GM19463 (cell line): ENCODE measurements at regions not wholly inside any gene's neighbourhood (a gene's known extent, or its start where the extent isn't known, plus 50 kb on each side); places are given as distances from the start of the nearest gene placed in this dataset.

Source experiments
- ATAC-seq: cut with Tn5 transposase; IDR thresholded peaks from one replicate; pipeline ENCODE4 v1.9.1; 2021; ENCODE audit warnings: mild to moderate bottlenecking, moderate library complexity; ENCODE audit not compliant: unreplicated experiment

DNA sequence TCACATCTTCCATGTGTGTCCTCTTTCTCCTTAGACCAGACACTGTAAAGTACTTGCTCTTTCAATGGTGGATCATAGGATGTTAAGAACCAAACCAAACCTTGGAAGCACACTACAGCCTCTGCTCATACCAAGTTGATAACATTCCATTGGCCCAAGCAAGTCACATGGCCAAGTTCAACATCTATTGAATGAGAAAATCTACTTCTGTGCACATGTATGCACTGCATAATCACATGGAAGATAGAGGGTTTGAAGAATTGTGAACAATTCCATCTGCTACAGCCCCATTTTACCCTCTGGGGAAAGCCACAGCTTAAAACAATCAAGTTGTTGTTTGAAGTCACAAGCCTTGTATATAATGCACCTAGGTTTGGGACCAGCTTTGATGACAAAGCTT is 68.2 kb downstream of the MFAP3 start:
- no peak for ATAC-seq

DNA sequence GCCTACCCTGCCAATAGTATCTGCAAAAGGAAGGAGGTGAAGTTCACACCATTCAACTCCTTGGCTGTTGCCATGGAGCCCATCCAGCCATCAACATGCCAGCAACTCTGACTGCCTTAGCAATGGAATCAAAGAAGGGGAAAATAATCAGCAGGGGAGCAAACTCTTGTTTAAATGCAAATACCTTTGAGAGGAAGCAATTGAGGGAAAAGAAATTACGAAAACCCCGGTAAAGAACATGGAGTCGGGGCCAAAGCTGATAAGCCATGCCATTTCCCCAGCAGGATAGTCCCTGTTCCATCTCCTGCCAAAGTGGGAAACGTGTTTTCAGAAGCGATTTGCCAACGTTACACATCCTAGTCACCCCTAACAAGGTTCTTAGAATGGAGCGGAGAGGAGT is 69.0 kb downstream of the MFAP3 start:
- no peak for ATAC-seq

DNA sequence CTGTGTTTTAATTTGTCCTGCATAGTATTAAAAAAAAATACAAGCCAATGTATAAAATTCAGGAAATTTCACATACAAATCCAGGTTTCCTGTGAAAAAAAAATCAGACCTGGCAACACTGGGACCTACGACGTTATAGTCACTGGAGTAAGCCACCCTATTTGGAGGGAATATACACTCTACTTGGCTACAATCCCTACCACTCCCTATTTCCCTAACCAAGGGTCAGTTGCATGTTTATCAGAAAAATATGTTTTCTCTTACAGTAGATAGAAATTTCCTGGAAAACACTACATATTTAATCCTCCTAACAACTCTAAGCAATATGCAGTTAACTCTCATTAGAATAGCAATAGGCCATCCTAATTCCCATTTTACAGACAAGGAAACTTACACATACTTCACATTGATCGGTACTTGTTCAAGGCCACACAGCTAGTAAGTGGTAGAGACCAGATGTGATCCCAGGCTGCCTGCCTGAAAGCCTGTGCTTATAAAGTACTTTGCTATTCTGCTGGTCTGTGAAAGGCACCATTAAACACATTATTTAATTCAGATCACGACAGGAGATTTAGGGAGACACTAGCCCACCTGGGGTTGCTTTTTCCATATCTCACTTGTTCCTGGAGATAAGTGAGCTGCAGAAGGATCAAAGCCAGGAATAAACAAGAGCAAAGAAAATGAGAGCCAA is 70.8 kb downstream of the MFAP3 start:
- ATAC-seq = no peak

DNA sequence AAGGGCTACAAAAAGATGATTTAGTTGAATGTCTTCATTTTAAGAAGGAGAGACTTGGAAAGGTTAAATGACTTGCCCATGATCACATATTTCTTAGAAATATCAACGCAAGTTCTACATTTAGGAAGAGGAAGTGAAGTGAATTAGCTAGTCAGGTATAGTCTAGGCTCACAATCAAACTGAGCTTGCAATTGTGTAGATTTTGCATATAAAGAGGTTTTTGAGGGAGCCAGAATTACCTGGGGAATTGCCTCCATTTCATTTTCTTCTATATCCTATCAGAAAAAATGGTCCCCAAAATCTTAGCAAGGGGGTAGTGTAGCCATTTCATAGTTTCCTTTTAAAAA is 71.3 kb downstream of the MFAP3 start:
- ATAC-seq = no peak

DNA sequence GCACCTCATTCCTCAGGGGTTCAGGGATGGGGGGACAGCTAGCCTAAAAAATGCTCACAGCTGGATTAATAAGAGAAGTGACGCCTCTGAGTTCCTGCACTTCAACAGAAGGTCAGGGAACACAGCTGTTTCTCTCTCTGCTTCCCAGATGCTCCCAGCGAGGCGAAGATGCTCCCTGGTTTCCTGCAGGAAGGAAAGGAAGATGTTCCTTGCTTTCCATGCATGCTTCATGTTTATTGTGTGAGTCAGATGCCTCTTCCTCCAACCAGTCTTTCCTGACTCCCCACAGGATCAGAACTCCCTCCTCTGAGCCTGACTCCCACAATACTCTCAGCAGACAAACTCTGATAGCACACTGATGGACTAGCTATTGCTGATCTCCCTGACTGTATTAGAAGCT is 71.9 kb downstream of the MFAP3 start:
- ATAC-seq = no peak

DNA sequence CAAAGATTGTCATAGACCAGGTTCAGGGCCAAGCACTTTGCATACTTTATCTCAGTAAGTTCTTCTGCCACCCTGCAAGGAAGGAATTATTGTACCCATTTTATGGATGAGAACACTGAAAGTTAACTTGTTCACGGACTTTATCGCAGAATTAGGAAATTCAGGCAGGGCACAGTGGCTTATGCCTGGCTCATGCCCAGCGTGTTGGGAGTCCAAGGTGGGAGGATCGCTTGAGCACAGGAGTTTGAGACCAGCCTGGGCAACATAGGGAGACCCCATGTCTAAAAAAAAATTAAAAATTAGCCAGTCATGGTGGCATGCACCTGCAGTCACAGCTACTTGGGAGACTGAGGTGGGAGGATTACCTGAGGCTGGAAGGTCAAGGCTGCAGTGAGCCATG is 72.4 kb downstream of the MFAP3 start:
- ATAC-seq = no peak

DNA sequence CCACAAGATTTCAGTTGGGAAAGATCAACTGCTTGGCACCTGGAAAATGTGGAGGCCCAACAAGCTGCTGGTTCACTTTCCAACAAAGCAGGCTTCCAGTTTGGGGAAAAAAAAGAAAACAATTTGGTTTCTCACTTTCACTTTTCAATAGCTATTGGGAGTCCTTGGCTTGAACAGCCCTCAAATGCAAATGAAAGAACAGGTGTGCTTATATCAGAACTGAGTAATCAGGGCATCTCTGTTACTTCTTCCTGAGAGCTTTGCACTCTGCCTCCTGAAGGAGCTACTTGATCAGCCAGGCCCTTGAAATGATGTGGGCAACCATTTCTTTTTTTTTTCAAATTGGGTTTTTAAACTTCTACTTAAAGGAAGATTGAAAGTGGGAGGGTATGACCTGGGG is 73.5 kb downstream of the MFAP3 start:
- peak; percentile 76 for ATAC-seq

DNA sequence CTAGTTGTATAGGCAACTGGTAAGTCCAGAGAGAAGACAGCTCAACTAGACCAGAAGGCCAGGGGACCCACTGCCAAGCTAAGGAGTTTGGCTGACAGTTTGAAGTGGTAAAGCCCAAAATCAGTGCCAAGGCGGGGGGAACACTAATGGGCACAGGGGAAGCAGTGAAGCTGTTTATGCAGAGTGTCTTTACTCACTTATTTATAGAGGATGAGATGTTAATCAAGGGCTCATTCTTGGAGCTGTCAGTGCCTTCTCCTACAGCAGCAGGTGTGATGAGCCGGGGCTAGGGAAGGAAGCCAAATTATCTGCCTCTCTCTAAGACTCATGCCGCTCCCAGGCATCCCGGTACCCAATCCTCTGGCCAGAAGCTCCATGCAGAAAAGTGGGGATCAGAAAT is 75.2 kb upstream of the GALNT10 start:
- no peak for ATAC-seq

DNA sequence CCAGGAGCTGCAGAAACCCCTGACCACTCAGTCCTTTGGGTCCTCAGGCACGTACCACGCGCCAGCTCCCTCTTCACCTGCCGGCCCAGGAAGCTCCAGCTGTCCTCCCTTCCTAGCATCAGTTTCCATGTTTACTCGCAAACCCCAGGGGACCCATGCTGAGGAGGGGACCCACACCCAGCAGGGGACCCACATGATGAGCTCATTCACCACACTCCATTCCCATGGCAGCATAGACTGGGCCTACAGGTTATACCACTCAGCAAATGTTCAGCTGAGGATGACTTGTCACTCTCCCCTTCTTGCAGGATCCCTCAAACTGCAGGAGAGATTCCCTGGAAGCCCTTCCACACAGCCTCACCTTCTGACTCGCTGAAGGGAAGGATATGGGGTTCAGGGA is 73.5 kb upstream of the GALNT10 start:
- ATAC-seq = no peak

DNA sequence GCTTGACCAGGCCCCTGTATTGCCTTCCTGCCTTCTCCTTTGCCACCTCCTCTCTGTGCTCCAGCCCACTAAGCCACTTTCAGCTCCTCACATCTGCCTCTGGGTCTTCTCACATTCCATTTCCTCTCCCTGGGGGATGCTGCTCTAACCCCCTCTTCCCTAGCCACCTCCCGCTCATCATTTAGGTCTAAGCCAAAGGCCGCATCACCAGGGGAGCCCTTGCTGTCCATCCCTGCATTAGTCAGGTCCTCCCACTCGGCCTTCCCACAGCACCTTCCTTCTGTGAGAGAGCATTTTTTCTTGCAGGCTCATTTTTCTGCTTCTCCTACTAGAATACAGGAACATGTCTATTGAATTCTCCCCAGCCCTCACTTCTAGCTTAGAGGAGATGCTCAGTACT is 72.6 kb upstream of the GALNT10 start:
- no peak for ATAC-seq

DNA sequence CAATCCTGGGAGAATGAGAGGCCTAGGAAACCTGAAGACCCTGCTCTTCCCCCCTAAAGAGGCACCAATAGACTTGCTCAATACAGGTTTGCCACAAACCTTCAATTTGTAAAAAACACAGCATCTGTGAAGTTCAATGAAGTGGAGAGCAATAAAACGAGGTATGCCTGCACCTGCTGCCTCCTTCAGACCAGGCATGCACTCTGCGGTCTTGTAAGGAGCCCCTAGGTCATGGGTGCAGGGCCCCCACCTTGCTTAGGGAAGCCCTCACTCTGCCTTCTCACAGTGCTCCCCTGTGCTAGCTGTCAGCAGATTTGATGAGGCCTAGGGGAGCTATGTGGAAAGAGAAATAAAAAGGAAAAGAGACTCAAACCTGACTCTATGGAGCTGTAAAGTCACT is 72.1 kb upstream of the GALNT10 start:
- ATAC-seq = no peak

DNA sequence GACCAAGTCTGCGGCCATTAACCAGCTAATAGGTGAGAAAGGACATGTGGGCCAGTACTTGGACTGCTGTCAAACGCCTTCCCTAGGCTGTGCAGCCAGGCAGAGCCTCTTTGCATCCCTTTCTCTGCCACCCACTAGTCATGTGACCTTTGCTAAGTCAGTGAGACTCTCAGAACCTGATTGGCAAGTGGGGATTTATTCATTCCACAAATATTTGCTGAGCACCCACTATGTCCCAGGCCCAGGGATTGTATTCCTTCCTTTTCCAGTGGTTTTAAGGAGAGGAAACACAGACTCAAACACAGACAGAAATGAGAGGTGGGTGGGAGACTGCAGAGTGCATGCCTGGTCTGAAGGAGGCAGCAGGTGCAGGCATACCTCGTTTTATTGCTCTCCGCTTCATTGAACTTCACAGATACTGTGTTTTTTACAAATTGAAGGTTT is 71.6 kb upstream of the GALNT10 start:
- no peak for ATAC-seq

DNA sequence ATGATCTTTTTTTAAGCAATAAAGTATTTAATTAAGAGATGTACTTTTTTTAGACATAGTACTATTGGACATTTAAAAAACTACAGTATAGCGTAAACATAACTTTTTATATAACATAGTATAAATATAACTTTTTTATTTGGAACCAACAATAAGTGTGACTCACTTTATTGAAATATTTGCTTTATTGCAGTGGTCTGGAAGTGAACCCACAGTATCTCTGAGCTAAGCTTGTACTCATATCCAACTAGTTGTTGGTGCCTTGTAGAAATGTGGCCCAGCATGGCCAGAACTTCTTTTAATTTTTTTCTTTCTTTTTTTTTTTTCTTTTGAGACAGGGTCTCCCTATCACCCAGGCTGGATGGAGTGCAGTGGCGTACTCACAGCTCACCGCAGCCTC is 61.5 kb upstream of the GALNT10 start:
- no peak for ATAC-seq

DNA sequence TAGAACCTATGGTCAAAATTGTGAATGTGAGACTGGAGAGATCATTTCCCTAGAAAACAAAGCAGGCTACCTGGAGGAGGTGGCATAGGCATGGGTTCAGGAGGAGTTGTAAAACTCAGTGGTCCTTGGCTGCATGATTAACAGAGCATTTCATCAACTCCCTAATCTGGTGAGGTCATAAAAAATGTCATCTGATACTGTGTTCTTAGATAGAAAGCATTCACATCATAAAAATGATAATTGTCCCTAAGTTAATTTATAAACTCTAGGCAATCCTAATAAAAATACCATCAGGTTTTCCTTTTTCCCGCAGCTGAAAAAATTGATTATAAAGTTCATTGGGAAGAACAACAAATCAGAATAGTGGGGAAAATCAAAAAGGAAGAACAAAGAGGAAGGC is 60.6 kb upstream of the GALNT10 start:
- no peak for ATAC-seq

DNA sequence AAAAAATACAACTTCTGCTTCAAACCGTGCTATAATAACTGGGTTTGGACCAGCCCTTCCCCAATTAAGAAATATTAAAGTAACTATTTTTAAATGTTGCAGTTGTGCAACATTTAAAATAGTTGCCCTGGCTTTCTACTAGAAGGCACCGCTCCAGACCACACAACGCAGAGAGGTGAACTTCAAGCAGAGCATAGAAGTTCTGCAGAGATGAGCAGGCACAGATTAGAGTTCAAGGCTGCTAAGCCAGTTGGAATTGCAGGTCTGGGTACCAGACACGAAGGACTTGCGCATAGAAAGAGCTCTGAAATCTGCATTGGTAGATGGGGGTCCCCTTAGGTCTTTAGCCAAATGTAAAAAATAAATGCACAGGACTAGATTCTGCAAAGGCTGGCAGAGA is 58.7 kb upstream of the GALNT10 start:
- no peak for ATAC-seq

DNA sequence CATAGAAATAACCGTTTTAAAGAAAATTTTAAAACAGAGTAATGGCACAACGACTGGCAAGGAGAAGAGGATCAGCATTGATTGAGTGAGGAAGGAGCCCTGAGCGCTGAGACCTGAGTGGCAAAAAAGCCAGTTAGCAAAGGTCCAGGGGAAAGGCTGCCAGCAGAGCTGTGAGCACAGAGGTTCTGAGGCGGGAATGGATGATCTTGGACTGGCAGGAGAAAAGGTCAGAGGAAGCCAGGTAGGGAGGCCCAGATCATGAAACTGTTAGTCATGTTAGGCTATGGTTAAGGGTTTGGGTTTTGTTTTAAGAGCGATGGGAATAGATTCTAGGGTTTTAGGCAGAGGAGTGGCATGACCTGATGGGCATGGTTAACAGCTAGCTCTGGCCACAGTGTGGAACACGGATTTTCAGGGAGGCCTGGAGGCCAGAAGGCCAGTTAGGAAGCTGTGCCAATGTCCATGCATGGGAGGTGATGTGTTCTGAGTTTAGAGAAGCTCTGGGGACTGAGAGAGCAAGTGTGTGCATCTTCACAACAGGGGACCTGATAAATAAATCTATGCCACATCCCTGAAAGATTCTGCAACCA is 57.7 kb upstream of the GALNT10 start:
- ATAC-seq = no peak

DNA sequence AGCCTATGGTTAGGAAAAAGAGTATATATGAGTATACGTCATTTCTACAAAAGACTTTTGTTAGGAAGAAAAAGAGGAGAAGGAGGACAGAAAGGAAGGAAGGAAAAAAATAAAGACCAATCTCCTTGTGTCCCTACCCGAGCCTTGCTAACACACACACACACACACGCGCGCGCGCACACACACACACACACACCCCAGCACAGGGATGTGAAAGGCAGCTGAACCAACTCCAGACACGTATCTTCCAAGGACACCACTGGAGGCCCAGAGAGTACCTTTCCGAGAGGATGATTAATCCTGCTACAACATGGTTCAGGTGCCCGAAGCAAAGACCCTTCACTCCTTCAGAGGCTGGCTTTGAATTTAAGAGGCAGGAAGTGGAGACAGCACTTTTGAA is 56.9 kb upstream of the GALNT10 start:
- ATAC-seq = no peak

DNA sequence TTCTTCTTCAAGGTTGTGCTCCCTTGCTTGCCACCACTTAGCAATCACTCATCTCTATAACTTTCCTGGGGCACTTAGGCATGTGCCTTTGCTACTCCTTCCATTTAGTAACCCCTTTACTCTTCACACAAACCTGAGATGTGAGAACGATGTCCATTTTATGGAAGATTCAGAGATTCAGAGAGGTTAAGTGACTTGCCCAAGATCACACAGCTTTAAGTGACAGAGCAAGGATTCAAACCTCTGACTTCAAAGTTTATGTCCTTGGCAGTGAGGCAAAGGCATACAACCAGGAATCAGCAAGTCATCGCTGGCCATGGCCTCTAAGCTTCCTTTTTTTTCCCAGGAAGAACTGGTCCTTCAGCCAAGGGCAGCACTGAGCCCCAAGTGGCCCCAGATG is 56.0 kb upstream of the GALNT10 start:
- ATAC-seq = no peak

DNA sequence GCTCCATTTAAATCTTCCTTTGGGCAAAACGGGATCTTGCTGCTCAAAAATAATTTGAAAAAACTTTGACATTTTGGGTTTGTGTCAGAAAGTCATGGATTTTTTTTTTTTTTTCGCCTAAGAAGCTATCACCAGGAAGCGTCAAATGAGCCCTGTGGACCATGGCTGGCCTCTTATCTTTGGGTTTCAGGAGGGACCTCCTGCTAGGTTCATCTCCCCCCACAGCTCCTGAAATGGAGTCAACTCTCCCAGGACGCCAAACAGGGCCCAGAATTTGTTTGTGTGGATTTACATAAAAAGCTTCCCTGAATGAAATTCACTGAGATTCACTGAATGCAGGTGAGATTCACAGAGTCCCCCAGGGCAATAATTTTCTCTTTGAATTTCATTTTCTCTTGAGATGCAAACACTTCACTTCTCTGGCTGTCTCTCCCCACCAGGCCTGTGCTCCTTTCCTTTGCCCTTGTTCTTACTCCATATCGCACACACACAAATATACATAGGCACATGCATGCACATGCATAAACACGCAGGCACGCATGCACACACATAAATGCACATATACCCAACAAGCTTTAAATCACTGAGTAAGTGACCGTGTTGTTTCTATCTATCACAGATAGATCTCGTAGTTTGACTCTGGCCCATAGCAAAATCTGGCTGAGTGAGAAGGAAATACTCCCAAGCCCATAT is 55.3 kb upstream of the GALNT10 start:
- ATAC-seq = no peak

DNA sequence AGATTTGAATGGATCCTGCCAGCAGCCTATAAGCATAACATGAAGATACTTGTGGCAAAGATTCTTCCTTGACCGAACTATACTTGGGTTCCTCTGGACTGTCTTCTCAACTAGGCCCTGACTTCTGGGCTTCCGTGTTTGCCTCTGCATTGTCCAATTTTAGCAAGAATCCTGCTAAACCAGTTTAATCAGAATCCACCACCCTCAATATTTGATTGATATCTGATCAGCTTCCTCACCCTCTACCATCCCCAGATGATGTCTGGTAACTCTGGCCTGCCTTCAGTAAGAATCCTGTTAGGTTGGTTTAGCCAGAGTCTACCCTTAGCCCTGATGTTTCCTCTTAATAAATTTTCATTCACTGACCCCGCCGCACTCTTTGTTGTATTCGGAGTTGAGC is 54.4 kb upstream of the GALNT10 start:
- ATAC-seq = no peak

DNA sequence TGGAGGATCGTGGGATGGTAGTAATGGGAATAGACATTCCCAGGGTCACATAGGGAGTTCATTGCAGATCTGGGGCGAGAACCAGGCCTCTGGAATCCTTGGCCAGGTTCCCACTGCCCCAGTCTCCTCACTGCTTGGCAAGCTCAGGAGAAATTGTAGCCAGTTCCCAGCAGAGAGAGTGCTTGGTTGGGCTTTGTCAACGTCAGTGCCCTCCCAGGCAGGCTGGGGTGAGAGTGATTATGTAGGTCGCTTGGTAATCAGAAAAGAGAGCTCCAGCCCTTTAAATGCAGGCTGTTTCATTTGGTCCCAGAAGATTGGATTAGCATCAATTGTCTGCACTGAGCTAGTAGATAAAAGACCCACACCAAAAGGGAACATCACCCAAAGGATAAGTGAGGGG is 51.8 kb upstream of the GALNT10 start:
- no peak for ATAC-seq

DNA sequence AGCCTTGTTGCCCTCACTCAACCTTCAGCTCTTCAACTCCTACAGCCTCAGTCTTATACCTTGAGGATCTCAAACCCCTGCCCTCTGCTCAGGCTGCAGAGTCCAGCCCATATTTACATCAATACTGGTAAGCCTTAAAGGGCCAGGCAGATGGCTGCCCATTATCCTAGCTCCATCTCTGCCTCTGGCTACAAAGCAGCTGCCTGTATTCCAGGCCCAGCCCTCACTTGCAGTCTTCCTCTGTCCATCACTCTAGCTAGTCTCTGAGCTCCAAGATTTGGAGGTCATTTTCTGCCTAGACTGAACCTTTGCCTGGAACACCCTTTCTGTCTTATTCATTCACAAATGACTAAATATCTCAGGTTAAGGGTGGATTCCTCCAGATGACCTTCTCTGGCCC is 50.2 kb upstream of the GALNT10 start:
- no peak for ATAC-seq
